Sigmoid colon (tissue), 4 donors: ENCODE measurements at regions not wholly inside any gene's neighbourhood (a gene's known extent, or its start where the extent isn't known, plus 50 kb on each side); places are given as distances from the start of the nearest gene placed in this dataset.

Experiments used
- POLR2A ChIP-seq, 2 donors: fragments of 450-650 bp; IDR thresholded peaks; one replicate each; pipeline ENCODE4 v1.6.1; 2016; ENCODE audit warnings: antibody characterized with exemption in 2 of 2, mild to moderate bottlenecking in 2 of 2, moderate library complexity in 2 of 2
- POLR2AphosphoS5 ChIP-seq, 4 donors: sonication (generic); formaldehyde crosslinking; IDR thresholded peaks; one replicate each; pipeline ENCODE4 v1.6.1; 2017; ENCODE audit warnings: antibody characterized with exemption in 4 of 4
- TF ChIP-seq, protein P1 (sequence below), 4 experiments: fragments of 450-650 bp in 3 of 4; fragments of 200-600 bp in 1 of 4; IDR thresholded peaks; one replicate each; pipeline ENCODE4 v1.5.1; 2016 to 2019; ENCODE audit warnings: antibody characterized with exemption in 4 of 4, mild to moderate bottlenecking in 3 of 4, moderate library complexity in 2 of 4

DNA sequence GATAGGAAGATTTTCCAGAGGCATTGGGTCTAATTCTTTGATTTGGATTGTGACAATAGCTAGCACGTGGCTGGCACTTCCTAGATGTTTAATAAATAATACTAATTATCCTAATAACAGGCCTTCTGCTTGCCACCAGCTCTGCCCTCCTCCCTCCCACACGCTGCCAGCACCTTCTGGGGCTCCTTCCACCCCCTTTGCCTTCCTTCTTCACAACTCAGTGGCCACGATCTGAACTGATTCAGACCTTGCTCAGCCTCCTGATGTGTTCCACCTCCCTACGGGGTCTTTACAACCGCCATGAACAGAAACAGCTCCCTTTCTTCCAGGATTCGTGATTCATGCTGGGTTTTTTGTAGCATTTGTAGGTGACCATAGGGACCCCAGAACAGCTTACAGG, 310.3 kb upstream of the HS6ST1 start:
- TF ChIP-seq, protein P1, sequence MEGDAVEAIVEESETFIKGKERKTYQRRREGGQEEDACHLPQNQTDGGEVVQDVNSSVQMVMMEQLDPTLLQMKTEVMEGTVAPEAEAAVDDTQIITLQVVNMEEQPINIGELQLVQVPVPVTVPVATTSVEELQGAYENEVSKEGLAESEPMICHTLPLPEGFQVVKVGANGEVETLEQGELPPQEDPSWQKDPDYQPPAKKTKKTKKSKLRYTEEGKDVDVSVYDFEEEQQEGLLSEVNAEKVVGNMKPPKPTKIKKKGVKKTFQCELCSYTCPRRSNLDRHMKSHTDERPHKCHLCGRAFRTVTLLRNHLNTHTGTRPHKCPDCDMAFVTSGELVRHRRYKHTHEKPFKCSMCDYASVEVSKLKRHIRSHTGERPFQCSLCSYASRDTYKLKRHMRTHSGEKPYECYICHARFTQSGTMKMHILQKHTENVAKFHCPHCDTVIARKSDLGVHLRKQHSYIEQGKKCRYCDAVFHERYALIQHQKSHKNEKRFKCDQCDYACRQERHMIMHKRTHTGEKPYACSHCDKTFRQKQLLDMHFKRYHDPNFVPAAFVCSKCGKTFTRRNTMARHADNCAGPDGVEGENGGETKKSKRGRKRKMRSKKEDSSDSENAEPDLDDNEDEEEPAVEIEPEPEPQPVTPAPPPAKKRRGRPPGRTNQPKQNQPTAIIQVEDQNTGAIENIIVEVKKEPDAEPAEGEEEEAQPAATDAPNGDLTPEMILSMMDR (IDR thresholded peaks at IDR 0.05) = no peak
- TF ChIP-seq POLR2A (IDR thresholded peaks at IDR 0.05) = no peak
- TF ChIP-seq POLR2AphosphoS5 (IDR thresholded peaks at IDR 0.05) = no peak
